Activated CD4-positive, alpha-beta T cell treated with anti-CD3 and anti-CD28 coated beads, Interleukin-2, amount 10 ng/mL, durations not matched to agents 7 days and 5 days (primary cell): ENCODE measurements at regions not wholly inside any gene's neighbourhood (a gene's known extent, or its start where the extent isn't known, plus 50 kb on each side); places are given as distances from the start of the nearest gene placed in this dataset.

Experiments used
- CTCF ChIA-PET: fragments of 350-600 bp; sonication (Branson Sonifier 250); formaldehyde crosslinking; loops from one replicate; lab custom pipeline; 2021; ENCODE audit warnings: antibody characterized with exemption; lab: Charles Lee
- POLR2A ChIA-PET: fragments of 350-600 bp; sonication (Branson Sonifier 250); formaldehyde crosslinking; loops from one replicate; lab custom pipeline; 2021; ENCODE audit warnings: antibody characterized with exemption; lab: Charles Lee
- DNase-seq: peaks from one replicate; pipeline ENCODE4 v3.0.0-alpha.2; 2020
- H3K27ac Mint-ChIP-seq: one replicate; pipeline ENCODE4 v1.8.0; 2021; ENCODE audit warnings: mild to moderate bottlenecking, moderate library complexity, mixed read lengths
- H3K27me3 Mint-ChIP-seq: one replicate; pipeline ENCODE4 v1.8.0; 2021; ENCODE audit warnings: mixed read lengths
- H3K36me3 Mint-ChIP-seq: one replicate; pipeline ENCODE4 v1.8.0; 2021; ENCODE audit warnings: low read depth, mixed read lengths
- H3K4me1 Mint-ChIP-seq: one replicate; pipeline ENCODE4 v1.8.0; 2021; ENCODE audit warnings: mixed read lengths
- H3K4me3 Mint-ChIP-seq: one replicate; pipeline ENCODE4 v1.8.0; 2021; ENCODE audit warnings: mild to moderate bottlenecking, moderate library complexity, mixed read lengths
- H3K9me3 Mint-ChIP-seq: one replicate; pipeline ENCODE4 v1.8.0; 2021; ENCODE audit warnings: mixed read lengths

DNA sequence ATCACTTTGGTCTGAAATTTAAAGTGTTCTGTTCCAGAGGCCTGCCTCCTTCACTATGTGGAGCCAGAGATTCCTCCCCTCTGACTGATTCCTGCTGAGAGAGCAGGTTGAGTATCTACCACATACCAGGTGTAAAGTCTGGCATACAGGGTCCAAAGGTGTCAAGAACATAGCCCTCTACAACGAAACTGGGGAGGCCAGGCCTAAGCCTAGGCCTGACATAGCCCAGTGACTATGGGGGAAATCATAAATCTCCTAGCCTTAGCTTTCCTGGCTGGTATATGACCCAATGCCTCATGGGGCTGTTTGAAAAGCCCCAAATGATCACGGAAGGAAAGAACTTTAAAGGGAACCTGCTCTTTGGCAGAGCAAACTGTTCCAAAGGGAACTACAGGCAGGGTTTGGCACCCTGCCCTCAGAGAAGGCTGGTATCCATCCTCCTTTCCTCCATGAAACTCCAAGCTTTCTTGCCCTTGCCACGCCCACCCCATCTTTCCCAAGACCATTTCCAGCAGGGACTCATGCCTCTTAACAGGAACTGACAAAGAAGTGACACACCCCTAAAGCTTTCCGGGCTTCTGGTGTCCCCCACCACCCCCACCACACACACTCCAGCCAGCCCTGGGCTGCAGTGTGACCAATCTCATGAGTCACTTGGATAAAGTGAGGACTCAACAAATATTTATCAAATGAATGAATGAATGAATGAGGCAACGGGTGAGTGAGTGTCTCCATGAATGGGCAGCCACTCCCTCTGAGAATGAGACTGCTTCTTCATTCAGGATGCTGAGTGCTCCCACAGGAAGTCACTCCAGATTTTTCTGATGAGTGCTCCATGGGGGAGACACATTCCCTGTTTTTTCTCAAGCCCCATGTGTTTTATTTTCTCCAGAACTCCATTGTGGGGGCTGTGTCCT is 93.3 kb upstream of the CALM2 start:
- no peaks in the 10 kb centered on the region for H3K36me3 Mint-ChIP-seq
- no peak for DNase-seq
- no peak overlapping the region for H3K27ac Mint-ChIP-seq
- H3K4me1 Mint-ChIP-seq, result peaks cover 5% of the 10 kb centered on the region
- H3K27me3 Mint-ChIP-seq, result no peaks in the 10 kb centered on the region
- H3K4me3 Mint-ChIP-seq, result no peak overlapping the region
- ChIA-PET POLR2A (interaction anchor here (0.6 kb wide), 2 partner anchors 341 to 444 kb away, joined by 6 to 8 read pairs; no protein-coding TSS in a partner anchor), CTCF (no interaction called here)
- H3K9me3 Mint-ChIP-seq, result no peaks in the 10 kb centered on the region

DNA sequence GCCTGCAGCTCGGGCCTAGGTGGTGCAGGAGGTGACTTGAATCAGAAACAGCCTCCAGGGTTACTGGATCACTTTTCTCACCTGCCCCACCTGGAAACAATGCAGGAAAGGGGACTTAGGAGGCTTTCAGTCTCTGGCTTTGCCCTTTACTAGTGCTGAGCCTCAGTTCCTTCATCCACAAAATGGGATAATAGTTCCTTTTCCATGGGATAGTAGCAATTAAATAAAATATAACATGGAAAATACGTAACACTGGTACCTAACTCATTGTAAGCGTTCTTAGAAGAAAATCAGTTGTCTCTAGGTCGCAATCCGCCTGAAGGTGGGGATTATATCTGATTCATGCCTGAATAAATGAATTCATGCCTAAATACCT is 91.4 kb upstream of the CALM2 start:
- Mint-ChIP-seq H3K9me3 (no peaks in the 10 kb centered on the region), H3K27ac (no peak overlapping the region), H3K27me3 (no peaks in the 10 kb centered on the region), H3K36me3 (no peaks in the 10 kb centered on the region), H3K4me3 (no peak overlapping the region), H3K4me1 (peaks cover 5% of the 10 kb centered on the region)
- DNase-seq, result no peak
- ChIA-PET POLR2A (no interaction called here), CTCF (interaction anchor here (0.9 kb wide), 1 partner anchor 32 kb away, joined by 3 read pairs; no protein-coding TSS in a partner anchor)

DNA sequence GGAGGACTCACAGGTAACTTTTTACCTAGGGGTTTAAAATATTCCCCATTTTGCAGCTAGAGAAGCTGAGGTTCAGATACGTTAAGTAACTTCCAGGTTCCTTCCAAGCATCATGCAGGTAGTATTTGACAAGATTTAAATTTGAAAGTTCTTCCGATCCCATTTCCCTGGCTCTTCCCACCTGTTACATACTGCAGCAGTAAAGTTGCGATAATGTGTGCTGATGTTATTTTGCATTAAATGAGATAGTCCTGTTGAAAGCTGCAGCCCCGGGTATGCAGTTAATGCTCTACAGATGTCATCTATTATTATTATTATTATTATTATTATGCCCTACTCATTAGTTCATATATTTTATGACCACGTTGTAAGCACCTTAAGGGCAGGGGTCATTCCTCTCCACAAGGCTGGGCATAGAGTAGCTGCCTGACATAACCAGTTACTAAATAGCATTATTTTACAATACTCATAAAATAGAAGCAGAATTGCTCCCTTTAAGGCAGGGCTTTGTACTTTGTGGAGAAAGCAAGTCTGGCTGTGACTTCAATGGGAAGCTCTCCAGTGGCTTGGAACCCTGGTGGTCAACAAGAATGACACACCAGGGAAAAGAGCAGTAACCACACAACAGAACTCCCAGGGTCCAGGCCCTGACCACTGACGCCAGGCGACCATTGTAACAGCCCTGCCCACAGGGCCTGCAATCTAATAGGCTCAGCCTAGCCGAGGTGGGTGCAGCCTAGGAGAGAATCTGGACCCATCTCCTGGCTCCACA is 90.8 kb upstream of the CALM2 start:
- H3K27me3 Mint-ChIP-seq, result no peaks in the 10 kb centered on the region
- H3K4me1 Mint-ChIP-seq, result peaks cover 3% of the 10 kb centered on the region
- H3K4me3 Mint-ChIP-seq, result no peak overlapping the region
- H3K36me3 Mint-ChIP-seq, result no peaks in the 10 kb centered on the region
- no peak overlapping the region for H3K27ac Mint-ChIP-seq
- no peak for DNase-seq
- ChIA-PET CTCF (interaction anchor here (0.9 kb wide), 1 partner anchor 31 kb away, joined by 3 read pairs; no protein-coding TSS in a partner anchor), POLR2A (no interaction called here)
- H3K9me3 Mint-ChIP-seq, result no peaks in the 10 kb centered on the region

- CTCF ChIA-PET, result no interaction called here
- no peaks in the 10 kb centered on the region for H3K9me3 Mint-ChIP-seq
- no peak overlapping the region for H3K27ac Mint-ChIP-seq
- POLR2A ChIA-PET, result no interaction called here
- DNase-seq, result no peak
- H3K4me3 Mint-ChIP-seq, result no peak overlapping the region
- no peaks in the 10 kb centered on the region for H3K36me3 Mint-ChIP-seq
- H3K27me3 Mint-ChIP-seq, result no peaks in the 10 kb centered on the region
- no peaks in the 10 kb centered on the region for H3K4me1 Mint-ChIP-seq
Measured at GRCh38 chr2:47265751-47266231, 89.5 kb upstream of the CALM2 start.

- Mint-ChIP-seq H3K4me1 (no peaks in the 10 kb centered on the region), H3K9me3 (no peaks in the 10 kb centered on the region), H3K36me3 (no peaks in the 10 kb centered on the region), H3K4me3 (no peak overlapping the region), H3K27me3 (no peaks in the 10 kb centered on the region), H3K27ac (no peak overlapping the region)
- CTCF ChIA-PET, result no interaction called here
- POLR2A ChIA-PET, result no interaction called here
- no peak for DNase-seq
Measured at GRCh38 chr2:47265158-47265557, 88.8 kb upstream of the CALM2 start.

DNA sequence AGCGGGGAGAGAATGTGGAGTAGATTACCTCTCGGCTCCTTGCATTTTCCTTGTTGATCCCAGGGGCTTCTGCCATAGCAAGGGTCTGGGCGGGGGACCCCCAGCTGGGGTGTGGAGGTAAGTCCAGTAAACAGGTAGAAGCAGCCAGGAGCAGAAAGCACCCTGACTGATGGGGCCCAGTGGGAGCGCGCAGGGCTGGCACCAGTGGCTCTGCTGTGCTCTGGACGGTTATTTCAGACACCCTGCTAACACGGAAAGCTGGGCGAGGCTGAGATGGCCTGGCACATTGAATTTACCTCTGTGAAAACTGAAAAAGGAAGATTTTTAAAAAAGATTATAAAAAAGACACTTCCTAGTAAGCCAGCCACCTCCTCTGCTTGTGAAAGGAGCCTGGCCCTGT is 88.4 kb upstream of the CALM2 start:
- Mint-ChIP-seq H3K36me3 (no peaks in the 10 kb centered on the region), H3K4me1 (no peaks in the 10 kb centered on the region), H3K27me3 (no peaks in the 10 kb centered on the region), H3K4me3 (no peak overlapping the region), H3K27ac (no peak overlapping the region), H3K9me3 (no peaks in the 10 kb centered on the region)
- POLR2A ChIA-PET, result no interaction called here
- no peak for DNase-seq
- CTCF ChIA-PET, result no interaction called here

GRCh38 chr2:47264143-47264542 is 87.8 kb upstream of the CALM2 start:
- Mint-ChIP-seq H3K4me3 (no peak overlapping the region), H3K9me3 (no peaks in the 10 kb centered on the region), H3K36me3 (no peaks in the 10 kb centered on the region), H3K27ac (no peak overlapping the region), H3K4me1 (no peaks in the 10 kb centered on the region), H3K27me3 (no peaks in the 10 kb centered on the region)
- POLR2A ChIA-PET, result no interaction called here
- CTCF ChIA-PET, result interaction anchor here (0.6 kb wide), 2 partner anchors 176 to 614 kb away, joined by 3 read pairs; no protein-coding TSS in a partner anchor
- DNase-seq, result no peak

GRCh38 chr2:47262657-47263056 is 86.3 kb upstream of the CALM2 start:
- DNase-seq, result no peak
- Mint-ChIP-seq H3K4me3 (no peak overlapping the region), H3K36me3 (no peaks in the 10 kb centered on the region), H3K27me3 (no peaks in the 10 kb centered on the region), H3K9me3 (no peaks in the 10 kb centered on the region), H3K27ac (no peak overlapping the region), H3K4me1 (no peaks in the 10 kb centered on the region)
- CTCF ChIA-PET, result interaction anchor here (0.6 to 0.7 kb wide), 2 partner anchors 165 to 542 kb away, joined by 3 read pairs; no protein-coding TSS in a partner anchor
- POLR2A ChIA-PET, result no interaction called here

DNA sequence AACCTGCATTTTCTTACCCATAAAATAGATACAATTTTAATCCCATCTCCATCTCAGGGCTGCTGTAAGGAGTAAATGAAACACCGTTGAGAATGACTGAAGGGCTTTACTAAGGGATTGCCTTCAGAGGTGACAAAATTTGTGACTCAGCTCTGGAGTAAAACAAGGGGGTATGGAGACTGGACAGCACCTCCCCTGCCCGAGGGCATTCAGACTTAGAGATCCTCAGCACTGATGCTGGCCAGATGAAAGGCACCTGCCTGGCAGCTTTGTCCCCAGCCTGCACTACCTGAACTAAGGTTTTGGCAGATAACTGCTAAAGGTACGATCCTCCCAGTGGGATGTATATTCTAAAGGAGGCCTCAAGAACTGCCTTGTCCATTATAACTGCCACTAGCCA is 84.7 kb upstream of the CALM2 start:
- CTCF ChIA-PET, result interaction anchor here (1.3 to 1.5 kb wide), 2 partner anchors 12 to 504 kb away, joined by 3 to 4 read pairs; no protein-coding TSS in a partner anchor

DNA sequence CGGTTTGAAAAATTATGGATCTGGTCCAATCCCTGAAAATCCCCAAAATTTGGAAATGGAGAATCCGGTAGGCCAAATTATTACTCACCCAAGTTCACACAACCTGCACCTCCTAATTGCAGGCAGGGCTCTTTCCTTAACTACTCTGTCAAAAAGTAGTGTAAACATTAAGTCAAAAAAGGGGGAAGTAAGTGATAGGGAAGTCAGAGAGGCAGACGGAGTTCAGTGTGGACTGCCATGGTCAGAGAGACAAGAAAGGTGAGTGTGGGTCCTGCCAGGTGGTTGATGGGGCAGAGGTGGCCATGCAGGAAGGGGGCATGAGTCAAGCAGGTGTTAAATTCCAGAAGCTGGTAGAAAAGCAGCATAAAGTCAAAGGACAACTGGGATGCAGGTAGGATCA is 83.5 kb upstream of the CALM2 start:
- no peak overlapping the region for H3K27ac Mint-ChIP-seq
- CTCF ChIA-PET, result interaction anchor here (1.5 kb wide), 1 partner anchor 13 kb away, joined by 3 read pairs; no protein-coding TSS in a partner anchor
- H3K4me1 Mint-ChIP-seq, result no peaks in the 10 kb centered on the region

More for the DNA sequence above, 84.7 kb upstream of the CALM2 start:
- no peaks in the 10 kb centered on the region for H3K36me3 Mint-ChIP-seq
- no peaks in the 10 kb centered on the region for H3K27me3 Mint-ChIP-seq
- no peak for DNase-seq
- no peaks in the 10 kb centered on the region for H3K4me1 Mint-ChIP-seq
- POLR2A ChIA-PET, result no interaction called here
- H3K9me3 Mint-ChIP-seq, result no peaks in the 10 kb centered on the region
- no peak overlapping the region for H3K4me3 Mint-ChIP-seq
- no peak overlapping the region for H3K27ac Mint-ChIP-seq

DNA sequence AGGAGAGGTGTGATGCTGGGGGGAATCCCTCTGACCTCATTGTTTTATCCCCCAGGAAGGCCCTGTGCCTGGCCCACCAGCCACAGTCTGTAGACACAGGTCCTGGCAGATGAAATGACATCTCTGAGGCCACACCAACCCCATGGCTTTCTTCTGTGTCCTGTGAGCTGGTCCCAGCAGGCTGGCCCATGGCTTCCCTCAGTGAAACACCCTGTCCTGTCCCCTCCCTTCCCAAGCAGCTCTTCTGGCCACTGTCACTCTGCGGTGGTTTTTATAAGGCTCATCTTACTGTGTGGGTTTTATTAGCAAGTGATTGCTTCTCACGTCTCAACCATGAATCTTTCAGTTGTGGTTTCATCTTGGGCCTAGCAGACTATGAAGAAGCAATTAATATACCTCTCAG is 81.6 kb upstream of the CALM2 start:
- ChIA-PET CTCF (interaction anchor here (0.6 kb wide), 1 partner anchor 330 kb away, joined by 3 read pairs; no protein-coding TSS in a partner anchor), POLR2A (no interaction called here)
- Mint-ChIP-seq H3K27me3 (no peaks in the 10 kb centered on the region), H3K36me3 (no peaks in the 10 kb centered on the region), H3K27ac (no peak overlapping the region), H3K4me3 (no peak overlapping the region), H3K9me3 (no peaks in the 10 kb centered on the region), H3K4me1 (no peaks in the 10 kb centered on the region)
- no peak for DNase-seq

More for the DNA sequence above, 83.5 kb upstream of the CALM2 start:
- H3K4me3 Mint-ChIP-seq, result no peak overlapping the region
- DNase-seq, result no peak
- no peaks in the 10 kb centered on the region for H3K9me3 Mint-ChIP-seq
- POLR2A ChIA-PET, result no interaction called here
- H3K27me3 Mint-ChIP-seq, result no peaks in the 10 kb centered on the region
- no peaks in the 10 kb centered on the region for H3K36me3 Mint-ChIP-seq

- ChIA-PET POLR2A (no interaction called here), CTCF (interaction anchor here (0.9 kb wide), 1 partner anchor 20 kb away, joined by 3 read pairs; no protein-coding TSS in a partner anchor)
- Mint-ChIP-seq H3K27ac (no peak overlapping the region), H3K27me3 (no peaks in the 10 kb centered on the region), H3K4me1 (no peaks in the 10 kb centered on the region), H3K36me3 (no peaks in the 10 kb centered on the region), H3K4me3 (no peak overlapping the region), H3K9me3 (no peaks in the 10 kb centered on the region)
- no peak for DNase-seq
Measured at GRCh38 chr2:47256416-47257087, 80.2 kb upstream of the CALM2 start.
